Upper lobe of left lung (tissue), 4 donors: ENCODE measurements at regions not wholly inside any gene's neighbourhood (a gene's known extent, or its start where the extent isn't known, plus 50 kb on each side); places are given as distances from the start of the nearest gene placed in this dataset.

Source experiments
- CTCF ChIP-seq, 6 experiments: fragments of 450-650 bp in 4 of 6; fragments of 200-600 bp in 2 of 6; sonication (generic) in 2 of 6; IDR thresholded peaks; one replicate each; pipeline ENCODE4 v1.5.1; 2016 to 2019; ENCODE audit warnings: antibody characterized with exemption in 6 of 6
- POLR2AphosphoS5 ChIP-seq, 2 donors: sonication (generic); formaldehyde crosslinking; IDR thresholded peaks; one replicate each; pipeline ENCODE4 v1.5.1; 2017; ENCODE audit warnings: antibody characterized with exemption in 2 of 2

GRCh38 chr10:3990307-3990706 lies 205.3 kb upstream of the KLF6 start:
- TF ChIP-seq CTCF (IDR thresholded peaks at IDR 0.05) (no peak), POLR2AphosphoS5 (IDR thresholded peaks at IDR 0.05) (no peak)
